Activated T-helper 9 cell treated with anti-CD3 and anti-CD28 coated beads, Interleukin-2, amount 50 U/mL, for 16 hours (primary cell): ENCODE measurements at regions not wholly inside any gene's neighbourhood (a gene's known extent, or its start where the extent isn't known, plus 50 kb on each side); places are given as distances from the start of the nearest gene placed in this dataset.

Experiments used
- DNase-seq: peaks from one replicate; pipeline ENCODE4 v3.0.0-alpha.2; 2020; ENCODE audit warnings: low read depth

GRCh38 chr4:24103434-24104157 is 213.7 kb upstream of the PPARGC1A start:
- DNase-seq = no peak

- DNase-seq = no peak
Observed at GRCh38 chr4:24102621-24103020, 212.8 kb upstream of the PPARGC1A start.

- no peak for DNase-seq
Observed at GRCh38 chr4:24096603-24097002, 206.8 kb upstream of the PPARGC1A start.

- DNase-seq = no peak
Observed at GRCh38 chr4:24094726-24095125, 204.9 kb upstream of the PPARGC1A start.

GRCh38 chr4:24093446-24093845 is 203.6 kb upstream of the PPARGC1A start:
- DNase-seq = no peak

- DNase-seq = no peak
Observed at GRCh38 chr4:24091639-24092233, 201.9 kb upstream of the PPARGC1A start.

GRCh38 chr4:24089851-24090534 is 200.1 kb upstream of the PPARGC1A start:
- no peak for DNase-seq

GRCh38 chr4:24080871-24081270 is 191.0 kb upstream of the PPARGC1A start:
- DNase-seq = no peak

GRCh38 chr4:24078347-24078962 is 188.6 kb upstream of the PPARGC1A start:
- DNase-seq = no peak

- no peak for DNase-seq
Observed at GRCh38 chr4:24076811-24077210, 187.0 kb upstream of the PPARGC1A start.

GRCh38 chr4:24073948-24074347 is 184.1 kb upstream of the PPARGC1A start:
- DNase-seq = no peak

- DNase-seq = no peak
Observed at GRCh38 chr4:24071612-24072372, 181.9 kb upstream of the PPARGC1A start.

- DNase-seq = no peak
Observed at GRCh38 chr4:24070117-24070516, 180.3 kb upstream of the PPARGC1A start.

GRCh38 chr4:24067367-24068193 is 177.7 kb upstream of the PPARGC1A start:
- no peak for DNase-seq

GRCh38 chr4:24065974-24066373 is 176.1 kb upstream of the PPARGC1A start:
- DNase-seq = no peak

GRCh38 chr4:24063731-24064130 is 173.9 kb upstream of the PPARGC1A start:
- DNase-seq = no peak

GRCh38 chr4:24060932-24061331 is 171.1 kb upstream of the PPARGC1A start:
- no peak for DNase-seq

- no peak for DNase-seq
Observed at GRCh38 chr4:24059839-24060238, 170.0 kb upstream of the PPARGC1A start.

GRCh38 chr4:24057915-24058559 is 168.2 kb upstream of the PPARGC1A start:
- no peak for DNase-seq

- DNase-seq = no peak
Observed at GRCh38 chr4:24056289-24056688, 166.4 kb upstream of the PPARGC1A start.

- DNase-seq = no peak
Observed at GRCh38 chr4:24055623-24056022, 165.8 kb upstream of the PPARGC1A start.
